Nucleus accumbens (tissue), 56 donors: ENCODE measurements at regions not wholly inside any gene's neighbourhood (a gene's known extent, or its start where the extent isn't known, plus 50 kb on each side); places are given as distances from the start of the nearest gene placed in this dataset.

Source experiments
- DNase-seq, 56 donors: peaks; one replicate each; lab custom pipeline; 2025; lab: John Stamatoyannopoulos, UW

- DNase-seq, result no peak
Observed at GRCh38 chr18:44179693-44180092, 501.0 kb upstream of the SETBP1 start.

GRCh38 chr18:44180683-44181082 lies 500.0 kb upstream of the SETBP1 start:
- no peak for DNase-seq

DNA sequence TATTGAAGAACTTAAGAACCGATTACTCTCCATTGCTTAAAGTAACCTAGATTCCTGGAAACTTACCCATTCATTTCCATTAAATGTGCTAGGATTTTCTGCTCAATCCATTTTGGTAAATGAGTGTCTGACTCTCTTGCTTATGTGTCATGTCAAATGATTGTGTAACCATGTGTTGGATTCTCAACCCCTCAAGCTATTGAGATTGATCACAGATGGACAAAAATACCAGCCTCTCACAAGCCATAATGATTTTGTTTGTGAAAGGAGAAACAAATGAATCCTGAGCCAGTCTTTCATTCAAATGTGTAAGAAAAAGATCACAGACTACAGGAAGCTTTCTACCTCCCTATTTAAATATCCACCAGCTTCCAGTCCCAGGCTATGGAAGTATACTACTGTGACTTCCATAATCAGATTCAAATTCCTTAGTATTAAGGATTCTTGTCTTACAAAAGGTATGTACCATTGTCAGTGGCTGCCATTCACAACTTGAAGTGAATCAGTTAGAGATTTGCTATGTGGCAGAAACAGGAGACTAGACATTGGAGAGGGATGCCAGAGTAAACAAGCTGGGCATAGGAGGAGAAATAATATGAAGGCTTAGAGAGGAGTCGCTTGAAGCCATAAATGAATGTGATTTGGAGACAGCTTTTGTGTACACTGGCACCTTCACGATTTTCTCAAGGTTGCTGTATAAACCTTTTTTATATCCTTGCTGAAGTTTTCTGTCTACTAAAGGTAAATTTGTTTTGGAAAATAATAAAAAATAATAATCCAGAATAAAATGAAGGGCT lies 498.5 kb upstream of the SETBP1 start:
- DNase-seq, result no peak

DNA sequence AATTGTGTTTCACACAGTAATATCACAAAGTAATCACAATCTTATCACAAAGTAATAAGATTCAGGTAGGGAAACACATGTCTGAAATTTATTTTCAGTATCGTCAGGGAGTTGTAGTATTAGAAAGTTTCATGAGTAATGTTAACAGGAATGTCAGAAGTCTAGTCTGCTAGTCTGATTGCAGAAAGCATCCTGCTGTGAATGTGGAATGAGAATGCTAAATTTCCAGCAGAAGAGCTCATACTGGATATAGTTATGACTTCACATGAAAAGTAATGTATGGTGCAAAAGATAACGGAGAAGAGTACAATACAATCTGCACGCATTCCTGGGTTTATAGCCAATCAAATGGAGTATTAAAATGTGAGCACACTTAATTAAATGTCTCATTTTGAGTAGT lies 494.7 kb upstream of the SETBP1 start:
- DNase-seq, result no peak

GRCh38 chr18:44187090-44187489 lies 493.6 kb upstream of the SETBP1 start:
- DNase-seq, result no peak

DNA sequence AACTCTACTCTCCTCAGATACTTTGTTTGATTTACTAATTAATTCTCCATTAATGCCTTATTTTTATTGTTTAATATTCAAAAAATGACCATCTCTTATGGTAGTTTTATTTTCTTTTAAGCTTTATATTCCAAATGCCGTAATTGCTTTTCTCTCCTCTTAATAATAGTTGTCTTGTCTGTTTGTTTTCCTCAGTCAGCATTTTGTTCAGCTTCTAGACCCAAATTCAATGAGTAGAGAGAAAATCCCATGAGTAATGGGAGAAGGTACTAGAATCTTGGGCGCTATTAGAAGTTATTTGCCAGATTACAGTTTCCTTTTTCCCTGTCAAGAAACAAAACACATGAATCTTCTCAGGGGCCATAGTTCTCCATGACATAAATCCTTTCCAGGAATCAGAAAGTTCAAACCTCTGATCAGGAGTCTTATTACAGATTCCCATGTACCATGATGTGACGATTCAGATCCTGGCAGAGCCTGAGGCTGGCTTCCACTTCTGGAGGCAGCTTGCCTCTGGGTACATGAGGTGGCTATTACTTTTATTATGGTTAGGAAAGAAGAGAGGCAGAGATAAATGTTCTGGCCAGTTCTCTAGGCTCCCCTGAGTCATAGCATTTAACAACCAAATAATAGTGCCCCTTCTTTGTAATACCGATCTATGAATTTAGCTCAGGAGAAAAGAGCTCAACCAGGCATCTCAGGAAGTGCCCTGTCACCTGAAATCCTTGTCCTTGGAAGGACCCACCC lies 485.1 kb upstream of the SETBP1 start:
- no peak for DNase-seq

DNA sequence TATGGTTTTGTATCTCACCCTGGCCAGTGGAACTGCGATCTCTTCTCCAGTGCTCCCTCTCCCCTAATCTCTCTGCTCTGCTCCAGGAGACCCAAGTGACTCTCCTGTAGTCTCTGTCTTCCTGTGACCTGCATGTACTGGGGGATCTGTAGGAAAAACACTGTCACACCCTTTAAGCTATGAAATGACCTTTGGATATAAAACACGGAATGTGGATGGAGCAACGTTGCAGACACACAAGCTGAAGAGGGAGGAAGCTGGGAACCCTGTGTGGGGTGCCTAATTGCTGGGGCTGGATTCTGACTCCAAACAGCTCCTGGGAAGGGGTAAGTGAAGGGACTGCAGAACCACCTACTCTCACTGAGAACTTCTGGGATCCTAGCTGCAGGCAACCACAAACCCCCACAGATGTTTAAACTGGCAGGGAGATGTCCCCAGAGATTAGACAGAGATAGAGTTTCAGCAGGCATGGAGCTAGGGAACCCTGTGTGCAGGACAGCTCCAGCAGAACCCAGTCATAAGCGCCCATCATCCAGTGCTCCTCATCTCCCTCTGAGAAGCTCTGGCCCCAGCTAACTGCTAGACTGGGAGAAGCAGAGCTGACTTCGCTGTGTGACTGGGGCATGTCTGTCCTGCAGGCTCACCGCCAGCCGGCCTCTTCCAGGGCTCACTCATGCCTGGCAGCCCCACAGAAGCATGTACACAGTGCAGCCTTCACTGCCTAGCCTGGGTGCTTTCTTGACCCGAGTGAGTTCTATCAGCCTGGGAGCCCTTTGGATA lies 482.7 kb upstream of the SETBP1 start:
- no peak for DNase-seq

GRCh38 chr18:44198612-44199284 lies 481.9 kb upstream of the SETBP1 start:
- DNase-seq, result no peak

DNA sequence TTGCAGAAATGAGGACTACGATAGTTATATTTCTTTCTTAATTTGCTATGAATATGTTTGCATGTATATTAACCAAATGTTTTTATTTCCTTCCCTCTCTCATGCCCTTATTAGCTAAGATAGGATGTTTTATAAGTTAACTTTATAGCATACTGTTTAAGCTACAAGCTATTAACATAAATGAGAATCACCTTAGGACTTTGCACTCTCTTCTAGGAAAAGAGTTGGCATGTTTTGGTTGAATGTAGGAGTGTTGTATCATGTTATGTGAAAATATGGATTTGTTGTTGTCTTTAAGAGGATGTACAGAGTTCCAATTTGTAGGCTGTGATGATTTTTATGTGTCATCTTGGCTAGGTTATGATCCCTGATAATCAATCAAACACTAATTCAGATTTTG lies 467.4 kb upstream of the SETBP1 start:
- no peak for DNase-seq

DNA sequence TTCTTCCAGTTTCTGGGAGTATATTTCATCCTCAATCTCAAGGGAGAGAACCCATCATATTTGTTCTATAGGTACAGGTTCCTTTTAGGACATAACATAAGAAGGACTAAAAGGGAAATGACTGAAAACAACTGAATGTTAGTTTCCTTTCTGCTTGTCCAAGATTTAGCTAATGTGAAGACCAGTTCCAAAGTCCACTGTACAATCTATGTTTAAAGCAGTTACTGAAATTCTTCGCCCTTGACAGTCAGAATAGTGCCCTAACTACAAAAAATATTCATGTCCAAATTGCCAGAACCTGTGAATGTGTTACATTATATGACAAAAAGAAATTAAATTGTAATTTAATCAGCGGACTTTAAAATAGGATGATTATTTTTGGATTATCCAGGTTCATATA lies 466.3 kb upstream of the SETBP1 start:
- no peak for DNase-seq

- no peak for DNase-seq
Observed at GRCh38 chr18:44216169-44216568, 464.5 kb upstream of the SETBP1 start.

DNA sequence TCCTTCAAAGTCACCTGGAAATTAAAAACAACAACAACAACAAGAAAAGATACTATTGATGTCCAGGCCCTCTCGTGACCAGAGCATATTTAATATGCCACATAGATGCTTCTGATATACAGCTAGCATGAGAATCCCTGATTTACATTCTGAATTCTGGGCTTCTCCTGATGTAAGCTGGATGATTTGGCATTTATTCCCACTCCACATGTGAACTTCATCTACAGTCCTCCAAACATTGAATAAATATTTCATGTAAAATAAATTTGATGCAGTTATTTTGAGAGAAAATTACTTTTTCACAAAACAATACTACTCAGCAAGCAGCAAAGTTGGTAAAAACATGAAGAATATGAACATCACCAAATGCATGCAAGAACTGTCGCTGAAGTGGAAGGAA lies 453.2 kb upstream of the SETBP1 start:
- no peak for DNase-seq

GRCh38 chr18:44229693-44230108 lies 451.0 kb upstream of the SETBP1 start:
- peak in 52 of 56 donors; percentile 1 to 82 (median 30) for DNase-seq

- DNase-seq, result no peak
Observed at GRCh38 chr18:44231936-44232335, 448.8 kb upstream of the SETBP1 start.

GRCh38 chr18:44232500-44232899 lies 448.2 kb upstream of the SETBP1 start:
- no peak for DNase-seq

GRCh38 chr18:44238454-44238853 lies 442.2 kb upstream of the SETBP1 start:
- no peak for DNase-seq

DNA sequence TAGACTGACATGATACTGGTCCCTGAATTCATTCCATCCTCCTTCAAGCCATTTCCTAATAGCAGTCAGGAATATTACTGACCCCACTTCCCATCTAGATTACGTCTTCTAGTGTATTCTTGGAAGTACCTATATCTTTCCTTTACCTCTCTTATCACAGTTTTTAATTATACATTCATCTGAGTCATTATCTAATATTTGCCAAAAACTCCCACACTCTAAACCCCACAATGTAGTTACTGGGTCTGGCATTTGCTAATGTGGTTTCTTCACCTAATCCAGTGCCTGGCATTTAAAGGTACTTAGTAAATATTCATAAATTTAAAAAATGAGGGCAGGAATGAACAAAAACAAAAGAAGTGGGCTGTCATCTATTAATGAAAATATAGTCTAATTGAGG lies 441.8 kb upstream of the SETBP1 start:
- no peak for DNase-seq

GRCh38 chr18:44241020-44241419 lies 439.7 kb upstream of the SETBP1 start:
- DNase-seq, result no peak

DNA sequence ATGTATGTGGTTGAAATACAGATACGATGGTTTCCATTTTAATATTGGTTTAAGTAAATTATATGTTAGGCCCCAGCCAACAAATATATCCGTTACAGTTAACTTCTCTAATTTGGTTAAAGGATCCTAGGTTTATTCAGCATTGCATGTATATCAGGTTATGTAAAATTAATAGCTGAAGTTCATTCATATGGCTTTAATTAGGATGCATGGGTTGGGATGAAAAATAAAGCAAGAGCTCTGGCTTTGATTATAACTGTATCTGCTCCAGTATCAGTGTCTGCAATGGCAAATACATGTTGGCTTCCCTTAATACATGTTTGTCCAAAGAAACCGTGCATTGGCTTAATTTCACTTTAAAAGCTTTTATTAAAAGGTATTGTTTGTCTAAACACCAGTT lies 435.7 kb upstream of the SETBP1 start:
- DNase-seq, result no peak

GRCh38 chr18:44246001-44246400 lies 434.7 kb upstream of the SETBP1 start:
- no peak for DNase-seq

DNA sequence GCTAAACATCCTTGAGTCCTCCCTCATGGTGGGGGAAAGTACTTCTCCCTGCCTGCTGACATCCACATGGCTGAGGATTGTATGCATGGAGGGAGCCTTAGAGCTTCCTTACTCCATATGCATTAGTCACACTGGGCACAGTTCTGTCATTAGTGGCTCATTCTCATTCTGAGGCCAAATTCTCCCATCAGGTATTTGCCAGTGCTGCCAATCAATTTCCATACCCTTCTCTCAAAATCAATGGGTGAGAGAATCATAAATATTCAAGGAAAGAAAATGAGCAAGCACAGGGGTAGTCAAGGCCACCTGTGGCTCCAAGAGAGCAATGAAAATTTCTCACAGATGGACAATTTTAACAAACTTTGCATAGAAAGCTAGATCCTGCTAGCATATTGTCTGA lies 422.6 kb upstream of the SETBP1 start:
- no peak for DNase-seq
